ENCODE measurements at regions not wholly inside any gene's neighbourhood (a gene's known extent, or its start where the extent isn't known, plus 50 kb on each side); places are given as distances from the start of the nearest gene placed in this dataset.
A peak's percentile ranks its signal among the peaks of the same experiment; 100 is the strongest.

GRCh38 chr1:204782118-204782700 lies 88.5 kb upstream of the NFASC start:
- H3K9me1 ChIP-seq (ENCODE audit: insufficient read depth, low read length): no peaks in the 10 kb centered on the region
- no peak overlapping the region for H3K14ac ChIP-seq (replicated peaks; ENCODE audit: low read depth, low read length)
- in situ Hi-C loops (cut with MboI; ENCODE audit: low sequenced_read_pairs) (no loop called here), intact Hi-C loops (cut with micrococcal nuclease) (no loop called here), dilution Hi-C loops (cut with HindIII; ENCODE audit: low sequenced_read_pairs, unreplicated experiment) (no loop called here)
- H4K8ac ChIP-seq (ENCODE audit: low read depth in 2 of 2, low read length in 2 of 2): no peak overlapping the region
- no peaks in the 10 kb centered on the region; the same call in 1 of the 2 replicates for H3K27me3 ChIP-seq (ENCODE audit: control insufficient read depth, insufficient read depth, low read length)
- H3K23ac ChIP-seq (ENCODE audit: low read depth, low read length): no peak overlapping the region
- H2BK20ac ChIP-seq (ENCODE audit: low read depth, low read length): no peak overlapping the region
- no peaks in the 10 kb centered on the region for H3K4me1 ChIP-seq (ENCODE audit: control insufficient read depth, insufficient read depth, low read length)
- H2BK15ac ChIP-seq (ENCODE audit: low read depth, low read length): no peak overlapping the region
- BruUV-seq (replicated peaks): no TSS peak
- WGBS, 2 experiments (ENCODE audit: extremely low coverage in 2 of 2, insufficient read length in 1 of 2): no CpG with 5 or more reads among the region's 4 CpGs
- H2BK5ac ChIP-seq (ENCODE audit: low read depth, low read length, poor library complexity, severe bottlenecking): no peak overlapping the region
- no peak overlapping the region for H3K9ac ChIP-seq (ENCODE audit: low read depth, low read length)
- H3K9me3 ChIP-seq (ENCODE audit: control insufficient read depth, insufficient read depth, low read length): no peaks in the 10 kb centered on the region
- no peaks in the 10 kb centered on the region for H4K20me1 ChIP-seq (ENCODE audit: insufficient read depth, low read length)
- no peak overlapping the region for H3K56ac ChIP-seq (ENCODE audit: extremely low read depth, insufficient read depth, low read length)
- H4K91ac ChIP-seq (ENCODE audit: insufficient read depth, low read depth, low read length): no peak overlapping the region
- no peak for TF ChIP-seq FOS (IDR thresholded peaks at IDR 0.05; ENCODE audit: low read depth, low read length)
- TF ChIP-seq POLR2A (IDR thresholded peaks at IDR 0.05; ENCODE audit: low read depth, low read length): no peak
- no peak for TF ChIP-seq MXI1 (IDR thresholded peaks at IDR 0.05; ENCODE audit: borderline replicate concordance, low read depth, low read length)
- TF ChIP-seq CHD1 (IDR thresholded peaks at IDR 0.05; ENCODE audit: low read depth, low read length): no peak
- TF ChIP-seq USF2 (IDR thresholded peaks at IDR 0.05; ENCODE audit: low read depth, low read length): no peak
- TF ChIP-seq SMC3 (IDR thresholded peaks at IDR 0.05; ENCODE audit: low read depth, low read length): no peak
- no peak for TF ChIP-seq RAD21 (IDR thresholded peaks at IDR 0.05; ENCODE audit: low read length)
- TF ChIP-seq ELK1 (IDR thresholded peaks at IDR 0.05; ENCODE audit: borderline replicate concordance, low read depth, low read length): no peak
- TF ChIP-seq RFX5 (IDR thresholded peaks at IDR 0.05; ENCODE audit: low read depth, low read length): no peak
- TF ChIP-seq MAZ (IDR thresholded peaks at IDR 0.05; ENCODE audit: borderline replicate concordance, low read depth, low read length): no peak
- TF ChIP-seq NFE2L2 (IDR thresholded peaks at IDR 0.05; ENCODE audit: low read depth, low read length): no peak
- no peak for TF ChIP-seq CEBPB (IDR thresholded peaks at IDR 0.05; ENCODE audit: low read depth, low read length)
- no peak for TF ChIP-seq MAFK (IDR thresholded peaks at IDR 0.05; ENCODE audit: low read depth, low read length)
- TF ChIP-seq CTCF (conservative IDR thresholded peaks at IDR 0.05; ENCODE audit: low read depth, low read length): no peak
- TF ChIP-seq RCOR1 (IDR thresholded peaks at IDR 0.05; ENCODE audit: insufficient replicate concordance, low read length): no peak
- no peaks in the 10 kb centered on the region for H3K36me3 ChIP-seq (ENCODE audit: control insufficient read depth, insufficient read depth, low read length)
- H3K79me1 ChIP-seq (ENCODE audit: low read depth in 1 of 2, low read length in 2 of 2): no peaks in the 10 kb centered on the region
- no peak overlapping the region for H2AFZ ChIP-seq (replicated peaks; ENCODE audit: low read length, poor library complexity)
- no peak overlapping the region for H2AK9ac ChIP-seq (replicated peaks; ENCODE audit: low read depth, low read length, poor library complexity)
- no peak overlapping the region for H3K18ac ChIP-seq (ENCODE audit: low read depth, low read length)
- H3K4me2 ChIP-seq (ENCODE audit: low read depth, low read length): no peak overlapping the region
- no peak overlapping the region for H3K27ac ChIP-seq (ENCODE audit: insufficient read depth, low read length)
- H3K4ac ChIP-seq (ENCODE audit: low read depth, low read length): no peak overlapping the region
- no peak overlapping the region for H4K5ac ChIP-seq (ENCODE audit: low read depth, low read length)
- no peak overlapping the region for H3K4me3 ChIP-seq (ENCODE audit: insufficient read depth, low read depth, low read length)
- peak; percentile 4 for DNase-seq
- ChIA-PET CTCF (interaction anchor here (1.2 to 1.3 kb wide), 2 partner anchors 10 to 217 kb away, joined by 3 to 4 read pairs; no protein-coding TSS in a partner anchor), POLR2A (ENCODE audit: unreplicated experiment) (no interaction called here)
- H2AK5ac ChIP-seq (ENCODE audit: low read depth, low read length): no peak overlapping the region
- no peak for ATAC-seq (ENCODE audit: low read depth)
- no peak overlapping the region for H2BK120ac ChIP-seq (ENCODE audit: low read depth, low read length)

Data from IMR-90 (cell line).